GM12892 (cell line): ENCODE measurements at regions not wholly inside any gene's neighbourhood (a gene's known extent, or its start where the extent isn't known, plus 50 kb on each side); places are given as distances from the start of the nearest gene placed in this dataset.

Source experiments
- POLR2A ChIP-seq: IDR thresholded peaks from 2 replicates; pipeline ENCODE4 v1.6.1; 2011; ENCODE audit warnings: low read depth, low read length, control low read depth
- POLR2AphosphoS5 ChIP-seq: IDR thresholded peaks from 2 replicates; pipeline ENCODE4 v1.6.1; 2011; ENCODE audit warnings: low read depth, low read length, control low read depth

DNA sequence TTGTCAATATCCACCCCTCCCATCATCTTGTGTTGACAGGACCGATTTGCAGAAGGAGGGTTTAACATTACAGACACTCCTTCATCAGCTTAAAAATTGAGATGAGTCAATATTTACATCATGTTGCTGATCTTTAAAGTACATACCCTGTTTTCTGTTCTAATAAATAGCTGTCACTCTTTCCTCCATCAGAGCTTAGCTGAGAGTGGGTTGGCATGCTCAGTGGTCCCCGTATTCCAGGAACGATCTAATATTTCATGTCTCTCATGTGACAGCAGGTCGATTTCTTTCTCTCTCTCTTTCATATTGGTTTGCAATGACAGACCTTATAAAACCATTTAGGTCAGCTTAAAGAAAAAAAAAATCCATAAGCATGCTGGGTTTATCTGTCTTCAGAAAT is 950.6 kb downstream of the GALC start:
- TF ChIP-seq POLR2AphosphoS5 (no peak), POLR2A (no peak)
